Astrocyte (in vitro differentiated cells and primary cell): ENCODE measurements at regions not wholly inside any gene's neighbourhood (a gene's known extent, or its start where the extent isn't known, plus 50 kb on each side); places are given as distances from the start of the nearest gene placed in this dataset.

Source experiments
- CTCF ChIP-seq: IDR thresholded peaks from 2 replicates; pipeline ENCODE4 v1.5.1; 2011; ENCODE audit warnings: low read depth, mild to moderate bottlenecking, inconsistent platforms, low read length, moderate library complexity; ENCODE audit not compliant: insufficient read depth
- EZH2 ChIP-seq: IDR thresholded peaks from 2 replicates; pipeline ENCODE4 v1.6.1; 2012; ENCODE audit warnings: mild to moderate bottlenecking, low read length, inconsistent platforms; ENCODE audit not compliant: insufficient read depth

DNA sequence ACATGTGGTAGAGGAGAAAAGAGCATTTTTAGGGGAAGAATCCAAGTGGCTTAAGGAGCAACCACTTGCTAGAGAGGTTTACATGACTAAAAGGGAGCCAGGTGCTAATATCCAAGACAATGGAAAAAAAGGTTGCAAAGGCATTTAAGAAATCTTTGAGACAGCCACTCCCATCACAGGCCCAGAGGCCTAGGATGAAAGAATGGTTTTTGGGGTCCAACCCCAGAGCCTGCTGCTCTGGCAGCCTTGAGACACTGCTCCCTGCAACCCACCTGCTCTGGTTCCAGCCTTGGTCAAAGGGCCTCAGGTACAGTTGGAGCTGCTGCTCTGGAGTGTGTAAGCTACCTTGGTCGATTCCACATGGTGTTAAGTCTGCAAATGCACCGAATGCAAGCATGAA lies 84.1 kb upstream of the FREM3 start:
- TF ChIP-seq CTCF (no peak), EZH2 (no peak)
